ENCODE measurements at regions not wholly inside any gene's neighbourhood (a gene's known extent, or its start where the extent isn't known, plus 50 kb on each side); places are given as distances from the start of the nearest gene placed in this dataset.

GRCh38 chr14:98551028-98551427 is 721.0 kb downstream of the BCL11B start:
- H3K27me3 ChIP-seq (ENCODE audit: control insufficient read depth, insufficient read depth, low read length), result no peaks in the 10 kb centered on the region
- ChIA-PET POLR2A (no interaction called here), CTCF (no interaction called here)
- no peak for DNase-seq (ENCODE audit: low read depth, low spot score)
- H3K4me3 ChIP-seq (ENCODE audit: low read depth, low read length), result no peak overlapping the region
- peaks cover 17% of the 10 kb centered on the region for H3K9me3 ChIP-seq (ENCODE audit: control insufficient read depth, insufficient read depth, low read length)
- no peak for TF ChIP-seq CTCF (IDR thresholded peaks at IDR 0.05; ENCODE audit: low read depth, low read length)
- H3K27ac ChIP-seq (ENCODE audit: low read depth, low read length), result no peak overlapping the region

GRCh38 chr14:98555440-98555839 is 716.6 kb downstream of the BCL11B start:
- peaks cover 25% of the 10 kb centered on the region for H3K9me3 ChIP-seq (ENCODE audit: control insufficient read depth, insufficient read depth, low read length)
- no peak overlapping the region for H3K27ac ChIP-seq (ENCODE audit: low read depth, low read length)
- CTCF ChIA-PET, result no interaction called here
- no peak overlapping the region for H3K4me3 ChIP-seq (ENCODE audit: low read depth, low read length)
- POLR2A ChIA-PET, result no interaction called here
- TF ChIP-seq CTCF (IDR thresholded peaks at IDR 0.05; ENCODE audit: low read depth, low read length), result no peak
- no peaks in the 10 kb centered on the region for H3K27me3 ChIP-seq (ENCODE audit: control insufficient read depth, insufficient read depth, low read length)
- no peak for DNase-seq (ENCODE audit: low read depth, low spot score)

- Histone ChIP-seq H3K4me3 (ENCODE audit: low read depth, low read length) (no peak overlapping the region), H3K27ac (ENCODE audit: low read depth, low read length) (no peak overlapping the region), H3K9me3 (ENCODE audit: control insufficient read depth, insufficient read depth, low read length) (peaks cover 12% of the 10 kb centered on the region; the same call in 1 of the 2 replicates), H3K27me3 (ENCODE audit: control insufficient read depth, insufficient read depth, low read length) (no peaks in the 10 kb centered on the region)
- DNase-seq (ENCODE audit: low read depth, low spot score), result no peak
- POLR2A ChIA-PET, result no interaction called here
- CTCF ChIA-PET, result no interaction called here
- no peak for TF ChIP-seq CTCF (IDR thresholded peaks at IDR 0.05; ENCODE audit: low read depth, low read length)
These were observed 708.0 kb downstream of the BCL11B start for GRCh38 chr14:98564006-98564405.

DNA sequence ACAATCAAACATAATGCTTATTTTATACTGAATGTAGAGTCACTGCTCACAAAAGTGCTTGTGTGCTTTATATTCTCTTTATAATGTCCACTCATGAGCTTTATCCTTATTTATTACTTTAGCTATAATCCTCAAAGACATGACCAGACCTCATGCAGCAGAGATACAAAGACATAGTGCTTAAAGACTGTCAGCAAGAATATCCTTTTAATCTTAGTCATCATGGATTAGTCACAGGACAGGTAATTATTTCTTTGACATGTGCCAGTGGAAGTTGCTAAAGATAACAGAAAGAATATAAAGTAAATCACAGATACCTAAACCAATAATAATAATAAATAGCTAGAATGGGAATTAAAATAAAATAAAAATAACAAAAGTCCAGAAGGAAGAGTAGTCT is 707.5 kb downstream of the BCL11B start:
- no peak overlapping the region for H3K27ac ChIP-seq (ENCODE audit: low read depth, low read length)
- no peaks in the 10 kb centered on the region for H3K27me3 ChIP-seq (ENCODE audit: control insufficient read depth, insufficient read depth, low read length)
- TF ChIP-seq CTCF (IDR thresholded peaks at IDR 0.05; ENCODE audit: low read depth, low read length), result no peak
- H3K9me3 ChIP-seq (ENCODE audit: control insufficient read depth, insufficient read depth, low read length), result peaks cover 11% of the 10 kb centered on the region; the same call in 1 of the 2 replicates
- CTCF ChIA-PET, result no interaction called here
- no peak overlapping the region for H3K4me3 ChIP-seq (ENCODE audit: low read depth, low read length)
- POLR2A ChIA-PET, result no interaction called here
- DNase-seq (ENCODE audit: low read depth, low spot score), result no peak

GRCh38 chr14:98571104-98571503 is 700.9 kb downstream of the BCL11B start:
- Histone ChIP-seq H3K9me3 (ENCODE audit: control insufficient read depth, insufficient read depth, low read length) (peaks cover 6% of the 10 kb centered on the region; the same call in 1 of the 2 replicates), H3K4me3 (ENCODE audit: low read depth, low read length) (no peak overlapping the region), H3K27ac (ENCODE audit: low read depth, low read length) (no peak overlapping the region), H3K27me3 (ENCODE audit: control insufficient read depth, insufficient read depth, low read length) (no peaks in the 10 kb centered on the region)
- no peak for TF ChIP-seq CTCF (IDR thresholded peaks at IDR 0.05; ENCODE audit: low read depth, low read length)
- POLR2A ChIA-PET, result no interaction called here
- CTCF ChIA-PET, result no interaction called here
- DNase-seq (ENCODE audit: low read depth, low spot score), result no peak

Data from AG04450 (cell line).